ENCODE measurements at regions not wholly inside any gene's neighbourhood (a gene's known extent, or its start where the extent isn't known, plus 50 kb on each side); places are given as distances from the start of the nearest gene placed in this dataset.
A peak's percentile ranks its signal among the peaks of the same experiment; 100 is the strongest.

- H3K27me3 ChIP-seq (ENCODE audit: control insufficient read depth, insufficient read depth, low read length), result no peaks in the 10 kb centered on the region
- H3K4me3 ChIP-seq (ENCODE audit: low read length), result no peak overlapping the region
- no peaks in the 10 kb centered on the region for H3K36me3 ChIP-seq (ENCODE audit: control insufficient read depth, insufficient read depth, low read length)
- H3K27ac ChIP-seq (ENCODE audit: low read depth, low read length), result no peak overlapping the region
- no peak overlapping the region for H3K9ac ChIP-seq (ENCODE audit: low read length)
- no peaks in the 10 kb centered on the region for H3K4me1 ChIP-seq (ENCODE audit: control insufficient read depth, insufficient read depth, low read length)
Observed at GRCh38 chr10:121340271-121340831, 257.9 kb downstream of the FGFR2 start.

GRCh38 chr10:121351540-121351939, 246.7 kb downstream of the FGFR2 start:
- H3K27me3 ChIP-seq (ENCODE audit: control insufficient read depth, insufficient read depth, low read length), result no peaks in the 10 kb centered on the region
- no peak overlapping the region for H3K27ac ChIP-seq (ENCODE audit: low read depth, low read length)
- H3K4me3 ChIP-seq (ENCODE audit: low read length), result no peak overlapping the region
- no peaks in the 10 kb centered on the region for H3K36me3 ChIP-seq (ENCODE audit: control insufficient read depth, insufficient read depth, low read length)
- H3K4me1 ChIP-seq (ENCODE audit: control insufficient read depth, insufficient read depth, low read length), result peaks cover 4% of the 10 kb centered on the region
- H3K9ac ChIP-seq (ENCODE audit: low read length), result no peak overlapping the region

GRCh38 chr10:121352231-121352855, 245.9 kb downstream of the FGFR2 start:
- peak overlapping the region; percentile 2 for H3K27ac ChIP-seq (ENCODE audit: low read depth, low read length)
- H3K4me1 ChIP-seq (ENCODE audit: control insufficient read depth, insufficient read depth, low read length), result peaks cover 4% of the 10 kb centered on the region

GRCh38 chr10:121355161-121355560, 243.1 kb downstream of the FGFR2 start:
- Histone ChIP-seq H3K9ac (ENCODE audit: low read length) (no peak overlapping the region), H3K36me3 (ENCODE audit: control insufficient read depth, insufficient read depth, low read length) (no peaks in the 10 kb centered on the region), H3K27ac (ENCODE audit: low read depth, low read length) (no peak overlapping the region), H3K4me1 (ENCODE audit: control insufficient read depth, insufficient read depth, low read length) (peaks cover 4% of the 10 kb centered on the region), H3K4me3 (ENCODE audit: low read length) (no peak overlapping the region), H3K27me3 (ENCODE audit: control insufficient read depth, insufficient read depth, low read length) (no peaks in the 10 kb centered on the region)

More at GRCh38 chr10:121352231-121352855, 245.9 kb downstream of the FGFR2 start:
- Histone ChIP-seq H3K4me3 (ENCODE audit: low read length) (no peak overlapping the region), H3K36me3 (ENCODE audit: control insufficient read depth, insufficient read depth, low read length) (no peaks in the 10 kb centered on the region), H3K9ac (ENCODE audit: low read length) (no peak overlapping the region), H3K27me3 (ENCODE audit: control insufficient read depth, insufficient read depth, low read length) (no peaks in the 10 kb centered on the region)

- no peak overlapping the region for H3K4me3 ChIP-seq (ENCODE audit: low read length)
- H3K27ac ChIP-seq (ENCODE audit: low read depth, low read length), result no peak overlapping the region
Observed at GRCh38 chr10:121356183-121356582, 242.1 kb downstream of the FGFR2 start.

GRCh38 chr10:121357401-121357800, 240.8 kb downstream of the FGFR2 start:
- Histone ChIP-seq H3K27me3 (ENCODE audit: control insufficient read depth, insufficient read depth, low read length) (no peaks in the 10 kb centered on the region), H3K36me3 (ENCODE audit: control insufficient read depth, insufficient read depth, low read length) (no peaks in the 10 kb centered on the region), H3K4me3 (ENCODE audit: low read length) (no peak overlapping the region), H3K4me1 (ENCODE audit: control insufficient read depth, insufficient read depth, low read length) (peaks cover 2% of the 10 kb centered on the region), H3K9ac (ENCODE audit: low read length) (no peak overlapping the region), H3K27ac (ENCODE audit: low read depth, low read length) (no peak overlapping the region)

More at GRCh38 chr10:121356183-121356582, 242.1 kb downstream of the FGFR2 start:
- H3K9ac ChIP-seq (ENCODE audit: low read length), result no peak overlapping the region
- no peaks in the 10 kb centered on the region for H3K27me3 ChIP-seq (ENCODE audit: control insufficient read depth, insufficient read depth, low read length)
- H3K36me3 ChIP-seq (ENCODE audit: control insufficient read depth, insufficient read depth, low read length), result no peaks in the 10 kb centered on the region
- peaks cover 4% of the 10 kb centered on the region for H3K4me1 ChIP-seq (ENCODE audit: control insufficient read depth, insufficient read depth, low read length)

GRCh38 chr10:121362026-121362425, 236.2 kb downstream of the FGFR2 start:
- no peak overlapping the region for H3K27ac ChIP-seq (ENCODE audit: low read depth, low read length)
- H3K36me3 ChIP-seq (ENCODE audit: control insufficient read depth, insufficient read depth, low read length), result no peaks in the 10 kb centered on the region
- H3K9ac ChIP-seq (ENCODE audit: low read length), result no peak overlapping the region
- no peaks in the 10 kb centered on the region for H3K4me1 ChIP-seq (ENCODE audit: control insufficient read depth, insufficient read depth, low read length)
- no peaks in the 10 kb centered on the region for H3K27me3 ChIP-seq (ENCODE audit: control insufficient read depth, insufficient read depth, low read length)
- no peak overlapping the region for H3K4me3 ChIP-seq (ENCODE audit: low read length)

GRCh38 chr10:121365566-121365965, 232.7 kb downstream of the FGFR2 start:
- Histone ChIP-seq H3K4me3 (ENCODE audit: low read length) (no peak overlapping the region), H3K9ac (ENCODE audit: low read length) (no peak overlapping the region), H3K27ac (ENCODE audit: low read depth, low read length) (no peak overlapping the region), H3K36me3 (ENCODE audit: control insufficient read depth, insufficient read depth, low read length) (no peaks in the 10 kb centered on the region), H3K27me3 (ENCODE audit: control insufficient read depth, insufficient read depth, low read length) (no peaks in the 10 kb centered on the region), H3K4me1 (ENCODE audit: control insufficient read depth, insufficient read depth, low read length) (no peaks in the 10 kb centered on the region)

GRCh38 chr10:121368347-121369025, 229.8 kb downstream of the FGFR2 start:
- no peak overlapping the region for H3K27ac ChIP-seq (ENCODE audit: low read depth, low read length)
- H3K4me1 ChIP-seq (ENCODE audit: control insufficient read depth, insufficient read depth, low read length), result no peaks in the 10 kb centered on the region
- H3K9ac ChIP-seq (ENCODE audit: low read length), result no peak overlapping the region
- no peak overlapping the region for H3K4me3 ChIP-seq (ENCODE audit: low read length)
- no peaks in the 10 kb centered on the region for H3K36me3 ChIP-seq (ENCODE audit: control insufficient read depth, insufficient read depth, low read length)
- H3K27me3 ChIP-seq (ENCODE audit: control insufficient read depth, insufficient read depth, low read length), result no peaks in the 10 kb centered on the region

GRCh38 chr10:121369616-121370015, 228.6 kb downstream of the FGFR2 start:
- no peaks in the 10 kb centered on the region for H3K36me3 ChIP-seq (ENCODE audit: control insufficient read depth, insufficient read depth, low read length)
- no peak overlapping the region for H3K4me3 ChIP-seq (ENCODE audit: low read length)
- no peak overlapping the region for H3K27ac ChIP-seq (ENCODE audit: low read depth, low read length)
- H3K4me1 ChIP-seq (ENCODE audit: control insufficient read depth, insufficient read depth, low read length), result no peaks in the 10 kb centered on the region
- no peaks in the 10 kb centered on the region for H3K27me3 ChIP-seq (ENCODE audit: control insufficient read depth, insufficient read depth, low read length)
- no peak overlapping the region for H3K9ac ChIP-seq (ENCODE audit: low read length)

- Histone ChIP-seq H3K36me3 (ENCODE audit: control insufficient read depth, insufficient read depth, low read length) (no peaks in the 10 kb centered on the region), H3K27ac (ENCODE audit: low read depth, low read length) (no peak overlapping the region), H3K27me3 (ENCODE audit: control insufficient read depth, insufficient read depth, low read length) (no peaks in the 10 kb centered on the region), H3K4me3 (ENCODE audit: low read length) (no peak overlapping the region), H3K9ac (ENCODE audit: low read length) (no peak overlapping the region), H3K4me1 (ENCODE audit: control insufficient read depth, insufficient read depth, low read length) (no peaks in the 10 kb centered on the region)
Observed at GRCh38 chr10:121371836-121372235, 226.4 kb downstream of the FGFR2 start.

- Histone ChIP-seq H3K27ac (ENCODE audit: low read depth, low read length) (no peak overlapping the region), H3K27me3 (ENCODE audit: control insufficient read depth, insufficient read depth, low read length) (no peaks in the 10 kb centered on the region), H3K4me3 (ENCODE audit: low read length) (no peak overlapping the region), H3K9ac (ENCODE audit: low read length) (no peak overlapping the region), H3K4me1 (ENCODE audit: control insufficient read depth, insufficient read depth, low read length) (no peaks in the 10 kb centered on the region), H3K36me3 (ENCODE audit: control insufficient read depth, insufficient read depth, low read length) (no peaks in the 10 kb centered on the region)
Observed at GRCh38 chr10:121373411-121373810, 224.8 kb downstream of the FGFR2 start.

GRCh38 chr10:121374121-121374520, 224.1 kb downstream of the FGFR2 start:
- Histone ChIP-seq H3K4me3 (ENCODE audit: low read length) (no peak overlapping the region), H3K27ac (ENCODE audit: low read depth, low read length) (no peak overlapping the region), H3K36me3 (ENCODE audit: control insufficient read depth, insufficient read depth, low read length) (no peaks in the 10 kb centered on the region)

More at GRCh38 chr10:121374121-121374520, 224.1 kb downstream of the FGFR2 start:
- no peaks in the 10 kb centered on the region for H3K27me3 ChIP-seq (ENCODE audit: control insufficient read depth, insufficient read depth, low read length)
- no peaks in the 10 kb centered on the region for H3K4me1 ChIP-seq (ENCODE audit: control insufficient read depth, insufficient read depth, low read length)
- H3K9ac ChIP-seq (ENCODE audit: low read length), result no peak overlapping the region

All from rectal smooth muscle tissue (tissue), 1 donor.